ENCODE measurements at regions not wholly inside any gene's neighbourhood (a gene's known extent, or its start where the extent isn't known, plus 50 kb on each side); places are given as distances from the start of the nearest gene placed in this dataset.

GRCh38 chr13:39208636-39209035, 170.4 kb downstream of the NHLRC3 start:
- Histone ChIP-seq H3K27me3 (ENCODE audit: control insufficient read depth in 1 of 2, insufficient read depth in 2 of 2, low read length in 2 of 2) (no peaks in the 10 kb centered on the region), H3K4me3 (ENCODE audit: low read length in 2 of 2) (no peak overlapping the region), H3K9ac (ENCODE audit: low read length in 2 of 2) (no peak overlapping the region), H3K27ac (ENCODE audit: low read length) (no peak overlapping the region), H3K36me3 (ENCODE audit: control insufficient read depth in 2 of 2, insufficient read depth in 2 of 2, low read length in 2 of 2) (no peaks in the 10 kb centered on the region), H3K9me3 (ENCODE audit: control insufficient read depth in 2 of 2, low read length in 2 of 2) (peaks cover 0 to 2% of the 10 kb centered on the region in 2 donors), H3K4me1 (ENCODE audit: control insufficient read depth, insufficient read depth, low read length) (peaks cover 2% of the 10 kb centered on the region)

GRCh38 chr13:39209731-39210531, 171.7 kb downstream of the NHLRC3 start:
- H3K9ac ChIP-seq (ENCODE audit: low read length in 2 of 2): no peak overlapping the region
- no peaks in the 10 kb centered on the region for H3K27me3 ChIP-seq (ENCODE audit: control insufficient read depth in 1 of 2, insufficient read depth in 2 of 2, low read length in 2 of 2)
- no peaks in the 10 kb centered on the region for H3K36me3 ChIP-seq (ENCODE audit: control insufficient read depth in 2 of 2, insufficient read depth in 2 of 2, low read length in 2 of 2)
- H3K27ac ChIP-seq (ENCODE audit: low read length): no peak overlapping the region
- no peak overlapping the region for H3K4me3 ChIP-seq (ENCODE audit: low read length in 2 of 2)
- peaks cover 0 to 2% of the 10 kb centered on the region in 2 donors for H3K9me3 ChIP-seq (ENCODE audit: control insufficient read depth in 2 of 2, low read length in 2 of 2)
- peaks cover 2% of the 10 kb centered on the region for H3K4me1 ChIP-seq (ENCODE audit: control insufficient read depth, insufficient read depth, low read length)

- Histone ChIP-seq H3K9me3 (ENCODE audit: control insufficient read depth in 2 of 2, low read length in 2 of 2) (peaks cover 0 to 2% of the 10 kb centered on the region in 2 donors), H3K4me3 (ENCODE audit: low read length in 2 of 2) (no peak overlapping the region), H3K27ac (ENCODE audit: low read length) (no peak overlapping the region), H3K36me3 (ENCODE audit: control insufficient read depth in 2 of 2, insufficient read depth in 2 of 2, low read length in 2 of 2) (no peaks in the 10 kb centered on the region), H3K9ac (ENCODE audit: low read length in 2 of 2) (no peak overlapping the region), H3K27me3 (ENCODE audit: control insufficient read depth in 1 of 2, insufficient read depth in 2 of 2, low read length in 2 of 2) (no peaks in the 10 kb centered on the region), H3K4me1 (ENCODE audit: control insufficient read depth, insufficient read depth, low read length) (peaks cover 2% of the 10 kb centered on the region)
These were observed 172.8 kb downstream of the NHLRC3 start for GRCh38 chr13:39210961-39211534.

- peaks cover 0 to 3% of the 10 kb centered on the region in 2 donors for H3K9me3 ChIP-seq (ENCODE audit: control insufficient read depth in 2 of 2, low read length in 2 of 2)
- H3K36me3 ChIP-seq (ENCODE audit: control insufficient read depth in 2 of 2, insufficient read depth in 2 of 2, low read length in 2 of 2): no peaks in the 10 kb centered on the region
- H3K4me1 ChIP-seq (ENCODE audit: control insufficient read depth, insufficient read depth, low read length): no peaks in the 10 kb centered on the region
- no peak overlapping the region for H3K27ac ChIP-seq (ENCODE audit: low read length)
- no peak overlapping the region for H3K4me3 ChIP-seq (ENCODE audit: low read length in 2 of 2)
- no peaks in the 10 kb centered on the region for H3K27me3 ChIP-seq (ENCODE audit: control insufficient read depth in 1 of 2, insufficient read depth in 2 of 2, low read length in 2 of 2)
- no peak overlapping the region for H3K9ac ChIP-seq (ENCODE audit: low read length in 2 of 2)
These were observed 177.7 kb downstream of the NHLRC3 start for GRCh38 chr13:39215971-39216370.

GRCh38 chr13:39217471-39217870, 179.2 kb downstream of the NHLRC3 start:
- Histone ChIP-seq H3K9ac (ENCODE audit: low read length in 2 of 2) (no peak overlapping the region), H3K36me3 (ENCODE audit: control insufficient read depth in 2 of 2, insufficient read depth in 2 of 2, low read length in 2 of 2) (no peaks in the 10 kb centered on the region), H3K4me3 (ENCODE audit: low read length in 2 of 2) (no peak overlapping the region), H3K9me3 (ENCODE audit: control insufficient read depth in 2 of 2, low read length in 2 of 2) (peaks cover 0 to 3% of the 10 kb centered on the region in 2 donors), H3K4me1 (ENCODE audit: control insufficient read depth, insufficient read depth, low read length) (no peaks in the 10 kb centered on the region), H3K27me3 (ENCODE audit: control insufficient read depth in 1 of 2, insufficient read depth in 2 of 2, low read length in 2 of 2) (no peaks in the 10 kb centered on the region), H3K27ac (ENCODE audit: low read length) (no peak overlapping the region)

- H3K36me3 ChIP-seq (ENCODE audit: control insufficient read depth in 2 of 2, insufficient read depth in 2 of 2, low read length in 2 of 2): no peaks in the 10 kb centered on the region
- no peak overlapping the region for H3K27ac ChIP-seq (ENCODE audit: low read length)
- H3K27me3 ChIP-seq (ENCODE audit: control insufficient read depth in 1 of 2, insufficient read depth in 2 of 2, low read length in 2 of 2): no peaks in the 10 kb centered on the region
- no peak overlapping the region for H3K4me3 ChIP-seq (ENCODE audit: low read length in 2 of 2)
- no peaks in the 10 kb centered on the region for H3K4me1 ChIP-seq (ENCODE audit: control insufficient read depth, insufficient read depth, low read length)
- H3K9ac ChIP-seq (ENCODE audit: low read length in 2 of 2): no peak overlapping the region
- no peaks in the 10 kb centered on the region for H3K9me3 ChIP-seq (ENCODE audit: control insufficient read depth in 2 of 2, low read length in 2 of 2)
These were observed 186.5 kb downstream of the NHLRC3 start for GRCh38 chr13:39224671-39225240.

- Histone ChIP-seq H3K4me3 (ENCODE audit: low read length in 2 of 2) (no peak overlapping the region), H3K27me3 (ENCODE audit: control insufficient read depth in 1 of 2, insufficient read depth in 2 of 2, low read length in 2 of 2) (no peaks in the 10 kb centered on the region), H3K36me3 (ENCODE audit: control insufficient read depth in 2 of 2, insufficient read depth in 2 of 2, low read length in 2 of 2) (no peaks in the 10 kb centered on the region), H3K9me3 (ENCODE audit: control insufficient read depth in 2 of 2, low read length in 2 of 2) (no peaks in the 10 kb centered on the region), H3K27ac (ENCODE audit: low read length) (no peak overlapping the region), H3K9ac (ENCODE audit: low read length in 2 of 2) (no peak overlapping the region), H3K4me1 (ENCODE audit: control insufficient read depth, insufficient read depth, low read length) (no peaks in the 10 kb centered on the region)
These were observed 187.6 kb downstream of the NHLRC3 start for GRCh38 chr13:39225860-39226259.

GRCh38 chr13:39226359-39226758, 188.1 kb downstream of the NHLRC3 start:
- no peak overlapping the region for H3K4me3 ChIP-seq (ENCODE audit: low read length in 2 of 2)
- no peaks in the 10 kb centered on the region for H3K36me3 ChIP-seq (ENCODE audit: control insufficient read depth in 2 of 2, insufficient read depth in 2 of 2, low read length in 2 of 2)
- H3K4me1 ChIP-seq (ENCODE audit: control insufficient read depth, insufficient read depth, low read length): no peaks in the 10 kb centered on the region
- no peak overlapping the region for H3K27ac ChIP-seq (ENCODE audit: low read length)
- no peaks in the 10 kb centered on the region for H3K27me3 ChIP-seq (ENCODE audit: control insufficient read depth in 1 of 2, insufficient read depth in 2 of 2, low read length in 2 of 2)
- H3K9ac ChIP-seq (ENCODE audit: low read length in 2 of 2): no peak overlapping the region
- no peaks in the 10 kb centered on the region for H3K9me3 ChIP-seq (ENCODE audit: control insufficient read depth in 2 of 2, low read length in 2 of 2)

- Histone ChIP-seq H3K9me3 (ENCODE audit: control insufficient read depth in 2 of 2, low read length in 2 of 2) (peaks cover 0 to 3% of the 10 kb centered on the region in 2 donors), H3K9ac (ENCODE audit: low read length in 2 of 2) (no peak overlapping the region), H3K4me3 (ENCODE audit: low read length in 2 of 2) (no peak overlapping the region), H3K27ac (ENCODE audit: low read length) (no peak overlapping the region), H3K4me1 (ENCODE audit: control insufficient read depth, insufficient read depth, low read length) (no peaks in the 10 kb centered on the region), H3K36me3 (ENCODE audit: control insufficient read depth in 2 of 2, insufficient read depth in 2 of 2, low read length in 2 of 2) (no peaks in the 10 kb centered on the region), H3K27me3 (ENCODE audit: control insufficient read depth in 1 of 2, insufficient read depth in 2 of 2, low read length in 2 of 2) (no peaks in the 10 kb centered on the region)
These were observed 194.2 kb downstream of the NHLRC3 start for GRCh38 chr13:39232401-39232980.

- no peak overlapping the region for H3K4me3 ChIP-seq (ENCODE audit: low read length in 2 of 2)
- no peak overlapping the region for H3K27ac ChIP-seq (ENCODE audit: low read length)
- H3K9me3 ChIP-seq (ENCODE audit: control insufficient read depth in 2 of 2, low read length in 2 of 2): peaks cover 0 to 3% of the 10 kb centered on the region in 2 donors
- no peaks in the 10 kb centered on the region for H3K27me3 ChIP-seq (ENCODE audit: control insufficient read depth in 1 of 2, insufficient read depth in 2 of 2, low read length in 2 of 2)
- H3K36me3 ChIP-seq (ENCODE audit: control insufficient read depth in 2 of 2, insufficient read depth in 2 of 2, low read length in 2 of 2): no peaks in the 10 kb centered on the region
- no peaks in the 10 kb centered on the region for H3K4me1 ChIP-seq (ENCODE audit: control insufficient read depth, insufficient read depth, low read length)
- H3K9ac ChIP-seq (ENCODE audit: low read length in 2 of 2): no peak overlapping the region
These were observed 194.7 kb downstream of the NHLRC3 start for GRCh38 chr13:39232999-39233398.

Data from stomach smooth muscle (tissue), 2 donors.